ENCODE measurements at regions not wholly inside any gene's neighbourhood (a gene's known extent, or its start where the extent isn't known, plus 50 kb on each side); places are given as distances from the start of the nearest gene placed in this dataset.

DNA sequence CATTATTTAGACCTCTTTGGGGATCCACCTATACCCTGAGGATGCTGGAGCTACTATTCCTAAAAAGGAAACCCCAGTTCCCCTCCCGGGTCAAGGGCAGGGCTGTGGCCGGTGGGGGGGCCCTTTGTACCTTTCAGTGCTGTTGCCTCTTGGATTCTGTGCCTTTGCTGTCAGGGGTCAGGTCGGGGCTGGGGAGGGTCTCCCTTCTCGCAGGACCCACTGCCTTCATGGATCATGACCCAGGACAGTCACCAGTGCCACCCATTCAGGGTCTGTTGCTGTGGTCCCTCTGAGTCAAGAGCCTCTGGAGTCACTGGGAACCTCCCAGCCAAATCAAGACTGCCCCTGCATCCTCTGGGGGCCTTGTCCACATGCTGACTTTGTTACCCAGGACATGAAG, 78.1 kb upstream of the CCND1 start:
- no peak for DNase-seq
- no peaks in the 10 kb centered on the region for H4K20me1 ChIP-seq (ENCODE audit: insufficient read depth)
- in situ Hi-C loops (cut with MboI): no loop called here
- H3K4me2 ChIP-seq (ENCODE audit: unreplicated experiment): no peak overlapping the region
- no peaks in the 10 kb centered on the region for H3K36me3 ChIP-seq (ENCODE audit: low read depth)
- H3F3A ChIP-seq (ENCODE audit: insufficient read depth): no peaks in the 10 kb centered on the region
- no peaks in the 10 kb centered on the region for H3K9me2 ChIP-seq (ENCODE audit: insufficient read depth)
- no peak overlapping the region for H3K9ac ChIP-seq
- TF ChIP-seq EZH2 (IDR thresholded peaks at IDR 0.05; ENCODE audit: insufficient read depth, poor library complexity, severe bottlenecking): no peak
- TF ChIP-seq EZH2phosphoT487 (IDR thresholded peaks at IDR 0.05; ENCODE audit: insufficient read depth, low read depth): no peak
- no peak overlapping the region for H3K27ac ChIP-seq
- H3K27me3 ChIP-seq (replicated peaks; ENCODE audit: insufficient read depth): no peaks in the 10 kb centered on the region
- H3K4me1 ChIP-seq (ENCODE audit: insufficient read depth): peaks cover 25% of the 10 kb centered on the region
- H3K9me3 ChIP-seq (ENCODE audit: low read depth): no peaks in the 10 kb centered on the region
- H3K4me3 ChIP-seq: no peak overlapping the region
- no peaks in the 10 kb centered on the region for H3K79me2 ChIP-seq (ENCODE audit: insufficient read depth)
- H2AFZ ChIP-seq: no peak overlapping the region
- 73 to 79% methylated on average over 4 of the region's 4 CpGs for WGBS, 2 experiments (ENCODE audit: low coverage in 1 of 2, low lambda C conversion rate in 2 of 2, missing lambda C conversion rate in 2 of 2)

DNA sequence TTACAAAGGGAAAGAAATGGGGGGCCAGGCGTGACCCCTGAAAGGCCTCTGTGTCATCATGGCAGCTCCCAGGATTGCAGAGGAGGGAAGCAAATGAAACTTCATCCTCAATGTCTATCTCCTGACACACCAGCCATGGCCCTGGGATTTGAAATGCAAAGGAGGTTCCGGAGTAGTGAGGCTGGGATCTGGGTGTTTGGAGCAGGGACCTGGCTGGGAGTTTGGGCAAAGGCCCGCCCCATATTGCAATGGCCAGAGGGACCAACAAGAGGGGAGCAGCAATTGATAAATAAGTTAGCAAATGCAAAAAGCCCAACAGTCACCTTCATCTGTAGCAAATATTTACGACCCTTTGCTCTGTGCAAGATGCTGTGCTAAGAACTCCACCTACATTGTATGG, 77.7 kb upstream of the CCND1 start:
- no peak overlapping the region for H3K9ac ChIP-seq
- in situ Hi-C loops (cut with MboI): no loop called here
- peaks cover 30% of the 10 kb centered on the region for H3K4me1 ChIP-seq (ENCODE audit: insufficient read depth)
- no peaks in the 10 kb centered on the region for H3K36me3 ChIP-seq (ENCODE audit: low read depth)
- no peak overlapping the region for H3K27ac ChIP-seq
- H3K9me2 ChIP-seq (ENCODE audit: insufficient read depth): no peaks in the 10 kb centered on the region
- no peaks in the 10 kb centered on the region for H3K79me2 ChIP-seq (ENCODE audit: insufficient read depth)
- no peaks in the 10 kb centered on the region for H4K20me1 ChIP-seq (ENCODE audit: insufficient read depth)
- no peak overlapping the region for H3K4me2 ChIP-seq (ENCODE audit: unreplicated experiment)
- H3F3A ChIP-seq (ENCODE audit: insufficient read depth): no peaks in the 10 kb centered on the region
- no peak overlapping the region for H3K4me3 ChIP-seq
- WGBS, 2 experiments (ENCODE audit: low coverage in 1 of 2, low lambda C conversion rate in 2 of 2, missing lambda C conversion rate in 2 of 2): 89 to 99% methylated on average over 4 of the region's 4 CpGs
- TF ChIP-seq EZH2 (IDR thresholded peaks at IDR 0.05; ENCODE audit: insufficient read depth, poor library complexity, severe bottlenecking) (no peak), EZH2phosphoT487 (IDR thresholded peaks at IDR 0.05; ENCODE audit: insufficient read depth, low read depth) (no peak)
- H3K9me3 ChIP-seq (ENCODE audit: low read depth): no peaks in the 10 kb centered on the region
- DNase-seq: no peak
- H3K27me3 ChIP-seq (replicated peaks; ENCODE audit: insufficient read depth): no peaks in the 10 kb centered on the region
- H2AFZ ChIP-seq: no peak overlapping the region

DNA sequence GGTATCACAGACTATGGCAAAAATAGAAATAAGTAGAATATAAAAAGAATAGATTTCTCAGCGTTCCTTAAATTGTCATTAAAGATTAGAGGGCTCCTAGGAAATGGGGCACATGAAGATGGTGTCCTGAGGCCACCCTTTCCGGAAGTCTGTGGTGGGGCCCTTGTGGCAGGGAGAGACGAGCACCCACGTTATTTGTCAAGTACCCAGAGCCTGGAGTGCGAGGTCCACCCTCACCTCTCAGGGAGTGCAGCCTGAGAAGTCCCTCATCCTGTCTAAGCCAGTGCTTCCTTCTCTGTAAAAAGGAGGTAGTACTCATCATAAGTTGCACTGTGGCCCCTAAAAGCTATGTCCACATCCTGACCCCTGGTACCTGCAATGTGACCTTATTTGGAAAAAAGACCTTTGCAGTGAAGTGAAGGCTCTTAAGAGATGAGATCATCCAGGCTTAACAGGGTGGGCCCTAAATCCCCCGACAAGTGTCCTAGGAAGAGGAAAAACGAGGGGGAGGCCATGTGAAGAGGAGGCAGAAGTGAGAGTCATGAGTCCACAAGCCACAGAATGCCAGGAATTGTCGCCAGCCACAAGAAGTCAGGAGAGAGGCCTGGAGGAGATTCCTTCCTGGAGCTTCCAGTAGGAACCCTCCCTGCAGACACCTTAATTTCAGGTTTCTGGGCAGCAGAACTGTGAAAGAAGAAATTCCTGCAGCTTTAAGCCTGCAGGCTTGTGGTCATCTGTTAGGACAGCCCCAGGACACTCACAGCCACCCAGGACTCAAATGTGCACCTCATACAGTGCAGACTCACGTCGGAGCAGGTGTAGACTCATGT, 76.8 kb upstream of the CCND1 start:
- Histone ChIP-seq H3K4me1 (ENCODE audit: insufficient read depth) (peaks cover 31% of the 10 kb centered on the region), H3K27ac (no peak overlapping the region), H3K9ac (no peak overlapping the region), H3K9me2 (ENCODE audit: insufficient read depth) (no peaks in the 10 kb centered on the region), H3K9me3 (ENCODE audit: low read depth) (no peaks in the 10 kb centered on the region), H3K79me2 (ENCODE audit: insufficient read depth) (no peaks in the 10 kb centered on the region), H3F3A (ENCODE audit: insufficient read depth) (no peaks in the 10 kb centered on the region), H3K4me3 (no peak overlapping the region), H3K27me3 (replicated peaks; ENCODE audit: insufficient read depth) (no peaks in the 10 kb centered on the region), H3K4me2 (ENCODE audit: unreplicated experiment) (no peak overlapping the region), H2AFZ (no peak overlapping the region), H4K20me1 (ENCODE audit: insufficient read depth) (no peaks in the 10 kb centered on the region), H3K36me3 (ENCODE audit: low read depth) (no peaks in the 10 kb centered on the region)
- in situ Hi-C loops (cut with MboI): no loop called here
- WGBS, 2 experiments (ENCODE audit: low coverage in 1 of 2, low lambda C conversion rate in 2 of 2, missing lambda C conversion rate in 2 of 2): 73 to 75% methylated on average over 10 of the region's 10 CpGs
- peak; percentile 48 for DNase-seq
- TF ChIP-seq EZH2 (IDR thresholded peaks at IDR 0.05; ENCODE audit: insufficient read depth, poor library complexity, severe bottlenecking) (no peak), EZH2phosphoT487 (IDR thresholded peaks at IDR 0.05; ENCODE audit: insufficient read depth, low read depth) (no peak)

DNA sequence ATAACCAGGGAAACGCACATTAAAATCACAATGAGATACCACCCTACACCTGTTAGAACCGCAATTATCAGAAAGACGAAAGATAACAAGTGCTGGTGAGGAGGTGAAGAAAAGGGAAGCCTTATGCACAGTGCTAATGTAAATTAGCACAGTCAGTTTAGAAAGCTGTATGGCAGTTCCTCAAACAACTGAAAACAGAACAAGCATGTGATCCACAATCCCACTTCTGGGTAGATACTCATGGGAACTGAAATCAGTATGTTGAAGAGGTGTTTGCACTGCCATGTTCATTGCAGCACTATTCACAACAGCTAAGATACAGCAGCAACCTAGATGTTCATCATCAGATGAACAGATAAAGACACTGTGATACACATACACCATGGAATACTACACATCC, 75.0 kb upstream of the CCND1 start:
- Histone ChIP-seq H3K9me2 (ENCODE audit: insufficient read depth) (no peaks in the 10 kb centered on the region), H3K27me3 (replicated peaks; ENCODE audit: insufficient read depth) (no peaks in the 10 kb centered on the region), H3F3A (ENCODE audit: insufficient read depth) (no peaks in the 10 kb centered on the region), H3K36me3 (ENCODE audit: low read depth) (no peaks in the 10 kb centered on the region), H2AFZ (no peak overlapping the region), H3K4me3 (no peak overlapping the region), H3K9me3 (ENCODE audit: low read depth) (no peaks in the 10 kb centered on the region), H4K20me1 (ENCODE audit: insufficient read depth) (no peaks in the 10 kb centered on the region), H3K4me2 (ENCODE audit: unreplicated experiment) (no peak overlapping the region), H3K9ac (no peak overlapping the region), H3K27ac (no peak overlapping the region), H3K79me2 (ENCODE audit: insufficient read depth) (no peaks in the 10 kb centered on the region), H3K4me1 (ENCODE audit: insufficient read depth) (peaks cover 21% of the 10 kb centered on the region)
- TF ChIP-seq EZH2 (IDR thresholded peaks at IDR 0.05; ENCODE audit: insufficient read depth, poor library complexity, severe bottlenecking): no peak
- no peak for TF ChIP-seq EZH2phosphoT487 (IDR thresholded peaks at IDR 0.05; ENCODE audit: insufficient read depth, low read depth)
- in situ Hi-C loops (cut with MboI): no loop called here
- 91 to 98% methylated on average over 3 of the region's 3 CpGs for WGBS, 2 experiments (ENCODE audit: low coverage in 1 of 2, low lambda C conversion rate in 2 of 2, missing lambda C conversion rate in 2 of 2)
- no peak for DNase-seq

Data from GM23248 (cell line).